HG03521 (cell line): ENCODE measurements at regions not wholly inside any gene's neighbourhood (a gene's known extent, or its start where the extent isn't known, plus 50 kb on each side); places are given as distances from the start of the nearest gene placed in this dataset.

ENCODE experiments used
- ATAC-seq: cut with Tn5 transposase; IDR thresholded peaks from one replicate; pipeline ENCODE4 v1.9.1; 2021; ENCODE audit warnings: mild to moderate bottlenecking, moderate library complexity; ENCODE audit not compliant: unreplicated experiment

DNA sequence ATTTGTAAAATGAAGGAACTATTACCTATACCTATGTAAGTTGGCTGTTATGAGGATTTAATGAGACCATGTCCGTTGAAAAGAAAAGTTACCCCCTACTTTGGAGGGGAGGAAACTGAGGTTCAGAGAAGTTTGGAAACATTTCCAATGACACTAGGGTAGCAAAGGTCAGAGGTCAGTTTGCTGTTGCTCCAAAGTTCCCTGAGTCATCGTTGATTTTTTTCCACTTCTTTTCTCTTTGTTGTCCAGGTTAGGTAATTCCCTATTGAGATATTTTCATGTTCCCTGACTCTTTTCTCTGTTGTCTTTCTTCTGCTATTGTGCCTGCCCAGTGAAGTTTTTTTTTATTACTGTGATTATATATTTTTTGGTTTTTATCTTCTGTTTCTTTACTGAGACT is 213.8 kb upstream of the C1orf174 start:
- ATAC-seq = no peak

DNA sequence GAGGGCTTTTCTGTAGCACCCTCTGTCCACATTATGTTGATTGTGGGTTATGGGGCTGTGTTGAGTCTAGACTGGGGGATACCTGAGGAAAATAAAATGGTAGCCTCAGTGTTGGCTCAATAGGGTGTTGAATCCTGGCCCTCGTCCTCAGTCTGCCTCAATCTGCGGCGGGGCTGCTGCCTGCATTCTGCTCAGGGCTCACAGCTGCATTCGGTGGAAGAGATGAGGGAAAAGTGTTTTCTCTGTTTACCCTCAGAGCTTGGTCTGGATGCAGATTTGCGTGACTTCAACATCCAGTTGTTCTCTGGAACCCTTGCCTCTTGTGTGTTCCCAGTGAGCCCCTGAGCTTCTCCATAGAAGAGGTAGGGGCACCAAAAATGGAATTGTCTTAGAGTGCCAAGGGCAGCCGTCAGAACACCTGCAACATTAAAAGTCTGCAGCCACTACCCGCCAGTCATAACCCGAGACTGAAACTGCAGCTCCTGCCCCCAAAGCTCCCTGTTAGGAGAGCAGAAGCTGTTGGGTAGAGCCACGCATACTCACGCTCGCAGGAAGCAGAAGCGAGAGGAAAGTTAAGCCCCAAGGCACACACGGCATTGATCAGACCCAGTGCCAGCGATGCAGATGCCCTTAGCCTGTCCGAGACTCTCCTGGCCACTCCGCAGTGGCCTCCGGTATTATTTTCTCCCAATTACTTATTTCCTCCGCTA is 215.3 kb upstream of the C1orf174 start:
- ATAC-seq = no peak

DNA sequence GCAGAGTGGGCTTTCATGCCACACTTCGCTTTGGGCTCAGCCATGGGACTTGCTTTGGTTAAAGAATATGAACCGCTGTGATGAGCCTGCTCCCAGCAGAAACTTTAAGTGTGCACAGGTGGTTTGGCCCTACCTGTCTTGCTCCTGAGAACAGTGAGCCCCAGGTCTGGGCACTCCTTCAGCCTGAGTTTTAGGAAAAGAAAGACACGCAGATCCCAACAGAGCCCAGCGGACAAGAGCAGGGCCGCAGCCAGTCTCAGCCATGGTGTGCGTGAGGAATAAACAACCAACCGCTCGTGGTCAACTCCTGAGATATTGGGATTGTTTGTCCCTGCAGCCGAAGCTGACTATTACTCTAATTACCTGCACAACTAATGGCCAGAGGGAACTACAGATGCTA is 217.1 kb upstream of the C1orf174 start:
- no peak for ATAC-seq

DNA sequence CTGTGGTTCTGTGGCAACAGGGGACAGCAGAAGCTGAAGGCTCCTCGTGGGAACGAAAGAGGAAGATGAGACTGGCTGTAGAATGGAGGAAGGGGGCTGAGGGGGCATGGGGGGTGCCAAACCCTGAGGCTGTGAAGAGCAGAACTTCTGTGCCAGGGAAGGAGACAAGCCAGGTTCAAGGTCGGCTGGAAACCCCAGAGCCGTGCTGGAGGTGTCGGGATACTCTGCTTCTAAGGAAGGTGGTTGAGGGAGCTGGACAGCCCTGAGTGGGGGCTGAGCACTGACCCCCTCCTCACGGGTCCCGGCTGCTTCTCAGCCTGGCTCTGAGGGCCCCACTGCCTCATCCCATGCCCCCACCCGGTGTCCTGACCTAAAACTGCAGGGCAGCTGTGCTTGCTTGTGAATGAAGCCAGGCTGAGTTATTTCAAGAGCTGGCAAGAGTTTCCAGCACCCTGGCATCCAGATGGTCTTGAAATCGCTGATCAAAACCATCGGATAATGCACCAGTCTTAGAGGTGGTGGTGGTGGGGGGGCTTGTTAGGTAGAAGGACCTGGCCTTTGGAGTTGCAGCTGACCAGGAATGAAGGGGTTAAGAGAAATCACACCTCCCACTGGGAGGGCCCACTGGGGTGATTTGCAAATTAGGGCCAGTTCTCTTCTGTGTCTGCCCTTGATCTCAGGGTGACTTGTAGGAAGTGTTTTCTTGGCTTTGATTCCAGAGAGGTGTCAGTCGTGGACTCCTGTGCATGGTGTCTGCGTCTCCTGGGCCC is 218.9 kb upstream of the C1orf174 start:
- no peak for ATAC-seq

DNA sequence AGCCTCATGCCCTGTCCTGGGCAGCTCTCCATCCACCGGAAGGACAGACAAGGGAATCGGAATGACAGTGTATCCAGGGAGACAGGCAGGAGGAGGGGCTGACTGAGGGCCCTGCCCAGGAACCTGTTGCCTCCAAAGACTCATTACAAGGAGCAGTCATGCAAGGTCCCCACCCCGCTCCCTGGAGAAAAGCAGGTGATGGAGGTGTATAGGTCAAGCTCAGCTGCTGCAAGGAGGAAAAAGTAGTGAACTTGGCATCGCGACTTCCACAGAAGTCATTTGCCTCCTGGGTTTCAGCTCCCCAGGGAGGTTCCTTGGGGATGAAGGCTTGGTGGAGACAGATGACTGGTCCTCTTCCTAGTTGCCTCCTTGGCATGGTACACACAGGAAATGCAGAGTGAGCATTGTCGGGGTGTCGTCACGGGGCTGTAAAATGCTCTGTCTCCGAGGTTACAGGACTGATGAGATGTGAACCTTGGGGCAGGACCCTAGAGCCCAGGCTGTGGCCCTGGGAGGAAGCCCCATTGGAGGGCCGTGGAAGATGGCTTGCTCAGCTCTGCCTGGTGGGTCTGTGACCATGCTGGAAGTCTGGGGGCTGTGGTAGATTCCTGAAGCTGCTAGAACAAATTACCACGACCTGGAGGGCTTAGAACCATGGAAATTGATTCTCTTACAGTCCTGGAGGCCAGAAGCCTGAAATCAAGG is 219.6 kb upstream of the C1orf174 start:
- no peak for ATAC-seq

DNA sequence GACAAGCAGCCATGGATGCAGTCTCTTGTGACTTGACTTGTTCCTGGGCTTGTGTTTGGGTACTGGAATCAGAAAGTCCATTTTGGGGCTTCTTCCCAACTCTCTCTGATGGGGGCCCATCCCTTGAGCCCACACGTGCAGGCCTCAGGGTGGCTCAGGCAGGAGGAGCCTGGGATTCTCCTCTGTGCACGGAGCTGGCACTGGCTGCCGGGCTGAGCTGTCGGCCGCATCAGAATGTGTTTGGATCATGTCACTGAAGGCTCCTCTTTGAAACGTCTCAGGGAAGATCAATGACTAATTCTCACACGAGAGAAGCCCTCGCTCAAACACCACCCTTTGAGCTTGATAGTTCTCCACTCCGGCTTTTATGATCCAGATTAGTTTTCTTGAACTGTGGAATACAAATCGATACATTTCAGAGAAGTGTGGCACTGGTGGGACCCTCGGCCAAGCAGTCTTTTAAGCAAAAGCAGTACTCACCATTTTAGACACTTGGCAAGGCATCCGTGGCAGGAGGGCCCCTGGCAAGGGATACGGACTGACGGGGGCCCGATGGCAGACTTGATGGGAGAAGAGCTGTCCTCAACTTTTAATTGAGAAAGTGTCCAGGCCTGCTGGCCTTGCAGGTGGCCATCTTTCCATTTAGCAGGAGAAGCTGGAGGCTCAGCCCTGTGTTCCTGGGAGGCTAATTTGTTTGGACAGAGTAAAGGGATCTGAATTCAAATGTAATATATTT is 220.7 kb upstream of the C1orf174 start:
- no peak for ATAC-seq

DNA sequence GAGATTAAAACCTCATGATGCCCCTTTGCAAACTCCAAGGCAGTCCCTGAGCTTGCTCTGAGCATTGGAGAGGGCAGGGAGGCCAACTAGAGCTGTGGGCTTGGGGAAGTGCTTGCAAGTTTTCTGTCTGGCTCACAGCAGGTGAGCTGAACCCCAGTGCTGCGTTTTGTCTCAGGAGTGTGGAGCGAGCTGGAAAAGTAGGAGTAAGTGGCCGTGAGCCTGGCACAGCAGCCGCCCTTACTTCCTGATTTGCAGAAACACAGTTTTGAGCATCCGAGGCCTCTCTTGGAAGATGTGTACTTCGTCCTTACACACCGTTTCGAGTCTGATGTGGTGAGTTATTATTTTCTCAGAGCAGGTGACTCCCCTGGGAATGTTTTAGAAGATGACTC is 221.2 kb upstream of the C1orf174 start:
- no peak for ATAC-seq

DNA sequence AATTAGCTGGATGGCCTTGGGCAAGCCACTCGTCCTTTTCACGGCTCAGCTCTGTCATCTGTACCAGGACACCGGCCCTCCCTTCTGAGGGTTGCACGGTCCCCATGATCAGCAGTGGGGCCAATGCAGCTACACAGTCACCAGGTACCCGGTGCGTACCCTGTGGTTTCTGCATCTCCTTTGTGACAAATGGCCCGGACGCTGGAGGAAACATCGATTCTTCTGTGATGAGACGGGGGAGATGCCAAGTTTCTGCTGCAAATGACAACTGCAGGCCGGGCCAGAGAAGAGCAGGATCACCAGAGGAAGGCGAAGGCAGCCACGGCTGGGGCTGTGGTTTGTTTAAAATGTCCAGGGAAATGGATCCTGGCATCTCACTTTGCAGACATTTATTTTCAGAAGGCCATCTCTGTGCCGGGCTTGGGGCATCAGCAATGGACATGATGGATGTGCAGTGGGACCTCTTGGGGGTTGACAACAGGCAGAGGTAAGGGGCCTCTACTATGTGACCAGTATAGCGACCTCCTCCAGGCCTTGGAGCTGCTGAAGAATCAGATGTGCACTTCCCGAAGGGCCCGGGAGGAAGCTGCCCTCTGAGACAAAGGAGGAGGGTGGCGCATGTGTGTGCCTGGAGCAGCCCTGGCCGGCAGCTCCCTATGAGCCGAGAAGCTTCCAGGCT is 221.9 kb upstream of the C1orf174 start:
- ATAC-seq = no peak

DNA sequence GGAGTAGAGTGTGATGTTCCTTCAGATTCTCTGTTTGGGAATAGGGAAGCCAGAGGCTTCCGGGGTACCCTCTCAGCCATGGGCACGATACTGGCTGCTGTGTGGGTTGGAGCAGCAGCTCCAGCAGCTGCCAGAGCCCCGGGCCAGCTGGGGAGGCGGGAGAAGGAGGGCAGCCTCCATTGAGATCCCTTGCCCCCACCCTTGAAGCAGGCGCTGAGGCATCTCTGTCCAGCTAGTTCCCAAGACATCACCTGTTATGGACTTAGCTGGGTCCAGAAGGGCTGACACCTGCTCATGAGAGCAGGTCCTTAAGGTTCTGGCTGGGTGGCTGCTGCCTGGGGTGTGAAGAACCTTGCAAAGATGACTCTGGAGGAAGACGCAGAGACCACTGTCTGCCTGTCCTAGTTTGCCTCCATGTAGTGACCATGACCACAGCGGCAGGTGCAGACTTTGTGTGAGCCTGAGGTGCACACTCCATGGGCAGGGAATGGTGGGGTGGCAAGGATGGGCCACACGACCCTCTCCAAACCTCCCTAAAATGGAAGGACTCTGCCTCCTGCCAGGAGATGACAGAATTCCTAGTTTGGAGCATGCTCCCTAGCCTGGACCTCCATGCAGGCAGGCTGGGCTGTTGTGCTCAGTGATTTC is 222.6 kb upstream of the C1orf174 start:
- ATAC-seq = no peak

DNA sequence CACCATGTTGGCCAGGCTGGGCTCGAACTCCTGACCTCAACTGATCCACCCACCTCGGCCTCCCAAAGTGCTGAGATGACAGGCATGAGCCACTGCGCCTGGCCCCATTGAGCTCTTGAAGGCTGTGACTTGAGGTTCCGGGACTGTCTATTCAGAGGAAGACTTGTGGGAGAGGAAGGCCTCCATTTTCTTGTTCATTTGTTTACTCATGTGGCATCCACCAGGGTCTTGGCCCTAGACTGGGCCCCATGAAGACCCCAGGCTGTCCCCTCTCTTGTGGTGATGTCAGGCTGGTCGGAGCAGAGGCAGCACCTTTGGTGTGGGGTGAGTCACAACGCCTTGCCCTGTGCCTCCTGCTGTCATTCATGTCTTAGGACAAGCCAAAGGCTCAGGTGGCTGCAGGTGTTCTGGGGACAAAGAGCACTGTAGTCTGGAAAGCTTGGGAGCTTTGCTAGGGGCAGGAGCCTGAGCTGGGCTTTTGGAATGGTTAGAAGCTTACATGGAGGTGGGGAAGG is 224.6 kb upstream of the C1orf174 start:
- ATAC-seq = no peak

DNA sequence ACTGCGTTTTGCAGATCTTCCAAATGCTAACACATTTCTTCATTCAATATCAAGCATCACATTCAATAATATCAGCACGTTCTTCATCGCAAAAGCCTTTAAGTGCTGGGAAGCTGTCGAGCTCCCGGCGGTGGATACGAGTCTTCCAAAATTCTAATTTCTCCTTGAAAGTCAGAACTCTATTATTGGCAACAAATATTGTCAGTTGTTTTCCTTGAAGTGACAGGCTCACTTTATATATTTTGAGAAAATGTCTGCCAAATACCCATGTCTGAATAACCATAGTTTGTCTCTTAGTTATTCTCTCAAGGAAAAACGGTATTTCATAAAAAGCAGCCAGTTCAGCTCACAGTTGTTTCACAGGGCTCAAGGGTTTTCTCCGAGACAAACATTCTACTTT is 226.2 kb upstream of the C1orf174 start:
- ATAC-seq = no peak

DNA sequence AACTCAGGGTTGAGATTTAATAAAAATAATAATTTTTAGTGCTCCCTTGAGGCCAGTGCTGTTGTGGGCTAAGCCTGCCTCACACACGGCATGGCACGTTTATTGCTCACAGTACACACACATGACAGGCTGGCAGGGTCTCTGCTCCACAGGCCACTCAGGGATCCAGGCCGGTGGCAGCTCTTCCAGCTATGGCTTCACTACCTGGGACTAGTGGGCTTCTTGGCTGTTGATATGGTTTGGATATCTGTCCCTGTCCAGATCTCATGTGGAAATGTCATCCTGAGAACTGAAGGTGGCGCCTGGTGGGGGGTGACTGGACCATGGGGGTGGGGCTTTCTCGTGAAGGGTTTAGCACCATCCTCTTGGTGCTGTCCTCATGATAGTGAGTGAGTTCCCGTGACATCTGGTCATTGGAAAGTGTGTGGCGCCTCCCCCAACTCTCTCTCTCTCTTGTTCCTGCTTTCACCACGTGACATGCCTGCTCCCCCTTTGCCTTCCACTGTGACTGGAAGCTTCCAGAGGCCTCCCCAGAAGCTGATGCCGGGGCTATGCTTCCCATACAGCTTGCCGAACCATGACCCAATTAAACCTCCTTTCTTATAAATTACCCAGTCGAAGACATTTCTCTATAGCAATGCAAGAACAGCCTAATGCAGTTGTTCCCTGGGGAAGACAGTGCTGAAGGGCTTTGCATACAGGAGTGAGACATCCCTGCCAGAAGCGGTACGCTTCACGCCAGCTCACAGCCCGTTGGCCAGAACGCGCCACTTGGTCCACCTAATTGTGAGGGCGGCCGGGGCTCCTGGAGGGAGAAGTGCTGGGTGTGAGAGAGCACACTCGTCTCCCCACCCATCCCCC is 226.9 kb upstream of the C1orf174 start:
- no peak for ATAC-seq

DNA sequence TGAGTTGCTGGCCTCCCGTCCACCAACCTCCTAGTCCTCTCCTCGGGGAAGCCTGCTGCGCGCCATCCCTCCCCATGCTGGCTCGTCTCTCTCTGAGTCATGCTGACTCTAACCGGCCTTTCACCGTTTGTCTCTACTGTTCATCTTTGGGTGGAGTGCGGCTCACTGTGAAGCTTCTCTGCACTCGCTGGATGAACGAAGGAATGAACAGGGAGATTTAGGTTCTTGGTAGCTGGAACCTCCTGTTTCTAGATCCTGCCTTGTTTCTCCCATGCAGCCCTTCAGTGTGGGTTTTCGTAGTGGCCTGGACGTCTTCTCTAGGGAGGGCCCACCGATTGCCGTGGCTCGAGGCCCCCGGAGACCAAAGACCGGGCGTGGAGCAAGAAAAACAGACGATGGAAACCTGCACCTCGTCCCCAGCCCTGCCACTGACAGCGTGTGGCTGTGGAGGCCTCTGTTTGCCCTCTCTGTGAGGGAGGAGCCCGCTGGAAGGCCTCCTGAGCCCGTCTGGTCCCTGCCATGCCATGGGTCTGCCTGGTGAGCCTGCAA is 227.6 kb upstream of the C1orf174 start:
- ATAC-seq = no peak

DNA sequence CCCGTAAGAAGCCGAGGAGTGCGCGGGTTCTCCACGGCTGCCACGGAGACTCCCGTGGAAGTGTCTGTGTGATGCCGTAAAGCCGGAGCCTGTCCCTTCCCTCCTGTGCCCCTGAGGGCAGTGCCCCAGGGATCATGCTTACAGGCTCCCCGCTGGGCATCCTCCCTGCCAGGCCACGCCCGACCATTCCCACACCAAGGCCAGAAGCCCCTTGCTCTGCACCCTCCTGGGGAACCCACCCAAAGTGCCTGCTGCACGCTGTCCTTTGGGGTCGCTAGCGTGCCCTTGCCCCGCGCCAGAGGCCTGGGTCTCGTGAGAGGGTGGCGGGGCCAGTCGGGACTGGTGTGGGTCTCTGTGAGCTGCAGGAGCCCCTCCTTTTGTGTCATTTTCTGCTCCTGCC is 228.5 kb upstream of the C1orf174 start:
- ATAC-seq = no peak

DNA sequence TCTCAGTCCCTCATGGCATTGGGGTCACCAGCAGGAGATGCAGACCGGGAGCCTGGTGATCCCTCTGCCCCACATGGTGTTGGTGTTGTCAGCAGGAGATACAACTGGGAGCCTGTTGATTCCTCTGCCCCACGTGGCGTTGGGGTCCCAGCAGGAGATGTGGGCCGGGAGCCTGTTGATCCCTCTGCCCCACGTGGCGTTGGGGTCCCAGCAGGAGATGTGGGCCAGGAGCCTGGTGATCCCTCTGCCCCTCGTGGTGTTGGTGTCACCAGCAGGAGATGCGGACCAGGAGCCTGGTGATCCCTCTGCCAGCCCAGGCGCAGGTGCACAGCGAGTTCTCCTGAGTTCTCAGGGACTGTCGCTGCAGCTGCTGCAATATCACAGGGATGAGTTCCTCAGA is 229.6 kb upstream of the C1orf174 start:
- no peak for ATAC-seq

DNA sequence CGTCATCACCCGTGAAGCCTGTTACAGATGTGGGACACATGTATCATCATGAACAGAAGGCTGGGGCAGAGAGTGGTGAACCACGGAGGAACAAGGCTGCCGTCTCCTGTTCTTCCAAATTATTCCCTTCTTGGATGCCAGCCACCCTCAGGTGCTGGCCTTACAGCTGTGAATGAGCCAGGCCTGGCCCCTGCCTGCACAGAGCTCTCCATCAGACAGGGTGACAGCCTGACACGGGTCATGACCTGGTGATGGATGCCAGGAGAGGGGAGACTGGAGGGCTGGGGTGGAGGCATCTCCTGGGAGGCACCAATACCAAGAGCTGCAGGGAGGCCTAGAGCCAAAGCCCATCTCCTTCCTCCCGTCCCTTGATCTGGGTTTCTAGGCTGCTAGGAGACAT is 230.0 kb upstream of the C1orf174 start:
- no peak for ATAC-seq

DNA sequence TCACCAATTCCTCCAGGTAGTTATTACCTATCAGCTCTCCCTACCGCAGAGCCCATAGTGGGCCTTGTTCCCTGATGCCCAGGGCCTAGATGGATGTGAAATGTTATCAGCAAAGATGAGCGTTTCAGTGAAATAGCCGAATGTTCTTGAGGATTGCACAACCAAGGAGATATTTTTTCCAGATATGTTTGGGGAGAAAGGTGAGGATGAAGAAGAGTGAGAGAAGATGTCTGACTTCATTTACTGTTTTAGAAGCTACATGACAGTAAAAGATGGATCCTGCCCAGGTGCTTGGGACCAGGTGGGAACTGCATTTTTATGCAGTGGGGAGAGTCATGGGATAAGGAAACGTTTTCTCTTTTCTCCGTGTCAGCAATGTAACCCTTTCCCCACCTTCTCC is 231.7 kb upstream of the C1orf174 start:
- no peak for ATAC-seq

DNA sequence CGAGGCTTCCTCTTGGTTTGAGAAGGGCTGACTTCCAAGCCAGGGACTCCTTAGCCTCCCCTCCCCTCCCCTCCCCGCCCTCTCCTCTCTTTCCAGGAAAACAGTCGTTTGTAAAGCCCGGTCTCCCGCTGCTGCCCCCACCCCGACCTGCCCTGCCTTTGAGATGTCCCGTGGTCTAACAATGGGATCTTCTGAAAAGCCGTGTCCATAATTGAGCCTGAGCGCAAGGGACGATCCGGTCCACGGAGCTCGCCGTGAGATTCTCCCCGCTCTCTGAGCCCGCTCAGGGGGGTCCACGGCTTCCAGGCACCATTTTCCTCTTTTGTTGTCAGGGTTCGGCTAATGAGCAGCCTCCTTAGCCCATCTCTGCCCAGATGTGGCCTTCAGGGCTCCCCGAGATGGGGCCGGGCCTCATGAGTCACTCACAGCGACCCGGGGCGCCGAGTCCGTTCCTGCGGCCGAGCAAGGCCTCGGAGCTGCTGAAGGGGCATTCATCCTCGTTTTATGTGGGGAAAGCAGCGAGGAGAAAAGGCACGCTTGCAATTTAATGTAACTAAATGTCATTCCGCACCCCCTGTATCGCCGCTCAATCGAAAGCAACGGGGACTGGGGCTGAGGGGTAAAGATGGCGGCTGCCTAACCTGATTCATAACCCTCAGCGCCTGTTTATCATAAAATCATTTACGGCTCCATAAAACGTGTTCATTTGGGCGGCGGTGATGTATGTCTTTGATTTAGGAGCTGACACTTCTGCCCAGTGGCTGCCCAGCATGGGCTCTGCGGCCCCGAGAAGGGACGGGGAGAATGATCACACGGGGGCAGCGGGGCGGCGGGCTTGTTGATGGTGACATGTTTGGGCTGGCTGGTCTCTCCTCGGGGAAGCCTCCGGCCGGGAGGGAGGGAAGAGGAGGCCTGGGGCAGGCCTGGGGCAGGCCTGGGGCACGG is 232.6 kb upstream of the C1orf174 start:
- no peak for ATAC-seq
